ENCODE measurements at regions not wholly inside any gene's neighbourhood (a gene's known extent, or its start where the extent isn't known, plus 50 kb on each side); places are given as distances from the start of the nearest gene placed in this dataset.

- H3K4me1 Mint-ChIP-seq (ENCODE audit: low read depth), result peaks cover 2% of the 10 kb centered on the region
- intact Hi-C loops (cut with micrococcal nuclease), result no loop called here
- H3K27ac Mint-ChIP-seq, result no peak overlapping the region
- CTCF ChIA-PET, result interaction anchor here (0.9 kb wide), 1 partner anchor 9 kb away, joined by 3 read pairs; no protein-coding TSS in a partner anchor
- no peaks in the 10 kb centered on the region for H3K27me3 Mint-ChIP-seq
- no peaks in the 10 kb centered on the region for H3K9me3 Mint-ChIP-seq
- POLR2A ChIA-PET, result no interaction called here
- ATAC-seq (no peak), DNase-seq (no peak)
- TF ChIP-seq CTCF (IDR thresholded peaks at IDR 0.05), result no peak
- no peaks in the 10 kb centered on the region for H3K36me3 Mint-ChIP-seq (ENCODE audit: low read depth)
- no peak overlapping the region for H3K4me3 Mint-ChIP-seq
Observed at GRCh38 chr3:30530084-30530483, 76.3 kb upstream of the TGFBR2 start.

- Mint-ChIP-seq H3K9me3 (no peaks in the 10 kb centered on the region), H3K27me3 (no peaks in the 10 kb centered on the region), H3K4me3 (no peak overlapping the region), H3K27ac (no peak overlapping the region), H3K4me1 (ENCODE audit: low read depth) (peaks cover 2% of the 10 kb centered on the region), H3K36me3 (ENCODE audit: low read depth) (no peaks in the 10 kb centered on the region)
- DNase-seq (no peak), ATAC-seq (no peak)
- TF ChIP-seq CTCF (IDR thresholded peaks at IDR 0.05), result no peak
- POLR2A ChIA-PET, result no interaction called here
- CTCF ChIA-PET, result interaction anchor here (0.9 kb wide), 2 partner anchors 11 to 162 kb away, joined by 3 read pairs; no protein-coding TSS in a partner anchor
- intact Hi-C loops (cut with micrococcal nuclease), result no loop called here
Observed at GRCh38 chr3:30531017-30531570, 75.3 kb upstream of the TGFBR2 start.

- TF ChIP-seq CTCF (IDR thresholded peaks at IDR 0.05), result no peak
- Mint-ChIP-seq H3K4me1 (ENCODE audit: low read depth) (peaks cover 12% of the 10 kb centered on the region), H3K27ac (no peak overlapping the region), H3K36me3 (ENCODE audit: low read depth) (no peaks in the 10 kb centered on the region), H3K27me3 (no peaks in the 10 kb centered on the region), H3K9me3 (peaks cover 1% of the 10 kb centered on the region), H3K4me3 (no peak overlapping the region)
- intact Hi-C loops (cut with micrococcal nuclease), result no loop called here
- CTCF ChIA-PET, result no interaction called here
- DNase-seq (no peak), ATAC-seq (no peak)
- POLR2A ChIA-PET, result no interaction called here
Observed at GRCh38 chr3:30535525-30535924, 70.9 kb upstream of the TGFBR2 start.

- no peaks in the 10 kb centered on the region for H3K27me3 Mint-ChIP-seq
- H3K9me3 Mint-ChIP-seq, result peaks cover 4% of the 10 kb centered on the region
- H3K4me3 Mint-ChIP-seq, result no peak overlapping the region
- ChIA-PET CTCF (no interaction called here), POLR2A (no interaction called here)
- intact Hi-C loops (cut with micrococcal nuclease), result no loop called here
- H3K36me3 Mint-ChIP-seq (ENCODE audit: low read depth), result no peaks in the 10 kb centered on the region
- H3K4me1 Mint-ChIP-seq (ENCODE audit: low read depth), result peaks cover 11% of the 10 kb centered on the region
- no peak overlapping the region for H3K27ac Mint-ChIP-seq
- TF ChIP-seq CTCF (IDR thresholded peaks at IDR 0.05), result no peak
- ATAC-seq, result peak; percentile 85
- no peak for DNase-seq
Observed at GRCh38 chr3:30538791-30539190, 67.6 kb upstream of the TGFBR2 start.

- no peak overlapping the region for H3K4me3 Mint-ChIP-seq
- intact Hi-C loops (cut with micrococcal nuclease), result no loop called here
- no peak overlapping the region for H3K27ac Mint-ChIP-seq
- ChIA-PET POLR2A (interaction anchor here (0.6 kb wide), 1 partner anchor 23 kb away, joined by 3 read pairs; no protein-coding TSS in a partner anchor), CTCF (no interaction called here)
- DNase-seq (no peak), ATAC-seq (no peak)
- H3K27me3 Mint-ChIP-seq, result no peaks in the 10 kb centered on the region
- H3K36me3 Mint-ChIP-seq (ENCODE audit: low read depth), result no peaks in the 10 kb centered on the region
- H3K4me1 Mint-ChIP-seq (ENCODE audit: low read depth), result peaks cover 11% of the 10 kb centered on the region
- H3K9me3 Mint-ChIP-seq, result peaks cover 4% of the 10 kb centered on the region
- TF ChIP-seq CTCF (IDR thresholded peaks at IDR 0.05), result no peak
Observed at GRCh38 chr3:30539206-30539605, 67.2 kb upstream of the TGFBR2 start.

All from activated CD8-positive, alpha-beta T cell treated with anti-CD3 and anti-CD28 coated beads for 36 hours (primary cell).